CD4-positive, alpha-beta T cell treated with Interleukin-1 beta for 1 hour (primary cell): ENCODE measurements at regions not wholly inside any gene's neighbourhood (a gene's known extent, or its start where the extent isn't known, plus 50 kb on each side); places are given as distances from the start of the nearest gene placed in this dataset.

Experiments used
- DNase-seq, 2 donors: peaks; one replicate each; pipeline ENCODE4 v3.0.0-alpha.2; 2020 to 2022

- DNase-seq, result no peak
Measured at GRCh38 chr2:81551040-81551634, 1246.6 kb upstream of the LRRTM1 start.

- no peak for DNase-seq
Measured at GRCh38 chr2:81550277-81550676, 1245.7 kb upstream of the LRRTM1 start.

- no peak for DNase-seq
Measured at GRCh38 chr2:81549646-81550045, 1245.1 kb upstream of the LRRTM1 start.

DNA sequence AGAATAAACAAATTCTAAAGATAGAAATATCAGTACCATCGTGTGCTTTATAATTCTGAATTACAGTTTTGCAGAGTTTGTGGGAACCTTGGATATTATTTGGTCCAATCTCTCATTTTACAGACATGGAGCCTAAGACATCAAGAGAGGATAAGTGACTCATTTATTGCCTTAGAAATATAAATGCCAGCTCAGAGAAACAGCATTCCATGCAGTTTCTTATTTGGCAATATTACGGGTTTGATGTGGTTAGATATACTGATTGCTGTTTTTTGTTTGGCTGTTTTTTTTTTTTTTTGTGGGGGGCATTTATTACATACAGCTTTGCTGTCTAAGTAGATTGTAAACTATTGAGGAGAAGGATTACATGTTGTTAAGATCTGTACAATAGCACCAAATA, 1241.1 kb upstream of the LRRTM1 start:
- no peak for DNase-seq

- no peak for DNase-seq
Measured at GRCh38 chr2:81542119-81542518, 1237.6 kb upstream of the LRRTM1 start.

DNA sequence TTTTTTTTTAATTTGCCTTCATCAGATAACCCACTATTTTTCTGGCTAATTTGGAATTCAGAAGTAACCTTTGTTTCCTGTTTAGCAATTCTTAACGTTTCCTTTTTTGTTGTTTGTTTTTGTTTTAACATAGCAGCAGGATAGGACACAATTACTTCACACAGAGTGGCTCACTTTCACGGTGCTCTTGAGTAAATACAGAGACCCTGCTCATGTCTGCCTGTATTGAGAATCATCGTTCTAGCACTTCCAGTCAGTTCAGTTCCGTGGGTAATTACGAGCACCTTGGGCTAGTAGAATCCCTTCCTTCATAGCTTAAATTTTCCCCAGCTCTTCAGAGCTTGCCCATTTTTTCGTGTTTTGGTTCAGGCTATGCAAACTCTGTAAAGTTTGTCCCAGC, 1225.4 kb upstream of the LRRTM1 start:
- DNase-seq, result no peak

GRCh38 chr2:81528852-81529480, 1224.4 kb upstream of the LRRTM1 start:
- DNase-seq, result no peak

- DNase-seq, result no peak
Measured at GRCh38 chr2:81523344-81523743, 1218.8 kb upstream of the LRRTM1 start.

DNA sequence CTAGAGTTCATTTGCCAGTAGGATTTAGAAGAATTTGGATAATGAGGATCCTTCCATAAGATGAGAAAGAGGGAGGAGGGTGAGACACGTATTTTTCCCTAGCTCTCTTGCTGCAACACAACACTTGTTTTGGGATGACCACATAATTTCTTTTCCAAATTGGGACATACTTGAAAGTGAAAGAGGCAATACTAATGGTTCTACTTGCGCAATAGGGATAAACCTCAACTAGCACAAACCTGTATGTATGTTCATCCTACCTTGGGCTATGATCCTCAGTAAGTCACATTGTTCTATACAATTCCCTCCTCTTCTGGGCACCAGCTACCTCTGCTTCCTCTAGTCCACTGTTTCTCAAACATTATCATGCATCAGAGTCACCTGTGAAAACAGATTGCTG, 1208.8 kb upstream of the LRRTM1 start:
- DNase-seq, result no peak

DNA sequence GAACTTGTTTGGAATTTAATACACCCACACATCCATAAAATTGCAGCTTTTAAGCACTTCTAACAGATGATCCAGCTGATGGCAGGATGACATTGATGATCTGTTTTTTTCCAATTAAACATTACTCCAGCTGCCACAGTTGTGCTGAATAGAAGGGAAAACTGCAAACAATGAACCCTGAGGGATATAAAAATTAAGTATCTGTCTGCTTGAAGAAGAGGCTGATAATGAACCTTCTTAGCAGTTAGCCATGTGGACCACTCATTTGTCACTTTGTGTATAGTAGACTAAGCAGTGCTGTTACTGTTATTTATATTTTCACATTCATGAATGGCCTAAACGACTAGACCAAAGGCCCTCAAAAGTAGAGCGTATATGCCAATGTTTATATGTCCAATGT, 1201.0 kb upstream of the LRRTM1 start:
- no peak for DNase-seq

- no peak for DNase-seq
Measured at GRCh38 chr2:81495556-81495955, 1191.0 kb upstream of the LRRTM1 start.

DNA sequence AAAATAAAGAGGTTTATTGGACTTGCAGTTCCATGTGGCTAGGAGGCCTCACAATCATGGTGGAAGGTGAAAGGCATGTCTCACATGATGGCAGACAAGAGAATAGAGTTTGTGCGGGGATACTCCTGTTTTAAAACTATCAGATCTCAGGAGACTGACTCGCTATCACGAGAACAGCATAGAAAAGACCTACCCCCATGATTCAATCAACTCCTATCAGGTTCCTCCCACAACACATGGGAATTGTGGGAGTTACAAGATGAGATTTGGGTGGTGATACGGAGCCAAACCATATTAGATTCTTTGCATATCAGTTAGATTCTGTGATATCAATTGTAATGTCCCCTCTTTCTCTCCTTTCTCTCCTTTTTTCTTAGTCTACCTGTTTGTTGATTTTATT, 1178.7 kb upstream of the LRRTM1 start:
- no peak for DNase-seq

GRCh38 chr2:81481994-81482368, 1177.4 kb upstream of the LRRTM1 start:
- DNase-seq, result no peak

GRCh38 chr2:81481242-81481993, 1176.9 kb upstream of the LRRTM1 start:
- DNase-seq, result no peak

DNA sequence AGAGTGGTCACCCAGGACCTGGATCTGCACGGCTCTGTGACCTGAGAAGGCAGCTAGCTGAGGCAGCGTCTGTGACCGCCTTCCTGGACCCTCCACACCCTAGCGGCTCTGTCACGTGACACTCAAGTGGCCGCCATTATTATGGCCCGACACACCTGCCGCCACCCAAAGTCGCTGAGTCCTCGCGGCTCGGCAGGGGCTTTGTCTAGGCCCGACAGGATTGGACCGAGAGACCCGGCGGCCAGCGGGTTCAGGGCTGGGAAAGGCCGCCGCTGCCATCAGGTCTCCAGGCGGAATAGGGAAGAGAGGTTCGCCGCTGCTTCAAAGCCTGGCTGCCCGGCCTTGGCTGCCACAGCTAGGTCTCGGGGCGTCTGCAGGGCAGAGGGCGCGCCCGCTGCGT, 1162.5 kb upstream of the LRRTM1 start:
- DNase-seq, result no peak

DNA sequence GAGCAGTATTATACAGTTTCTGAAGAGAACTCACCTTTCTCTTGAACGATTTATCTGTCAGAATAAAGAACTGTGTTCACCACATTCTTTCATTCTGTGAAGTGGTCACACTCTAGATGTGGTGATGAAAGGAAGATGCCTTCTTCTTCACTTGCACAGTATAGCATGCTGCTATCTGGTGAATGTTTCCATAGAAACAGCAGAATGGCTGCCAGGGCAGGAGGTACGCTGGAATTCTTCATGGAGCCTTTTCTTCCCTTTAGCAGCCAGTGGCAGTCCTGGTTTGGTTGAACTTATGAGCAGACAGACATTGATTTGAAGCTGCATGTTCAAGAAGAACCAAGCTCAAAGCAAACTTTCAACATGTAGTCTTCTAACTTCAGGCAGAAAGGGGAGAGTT, 1157.9 kb upstream of the LRRTM1 start:
- no peak for DNase-seq

DNA sequence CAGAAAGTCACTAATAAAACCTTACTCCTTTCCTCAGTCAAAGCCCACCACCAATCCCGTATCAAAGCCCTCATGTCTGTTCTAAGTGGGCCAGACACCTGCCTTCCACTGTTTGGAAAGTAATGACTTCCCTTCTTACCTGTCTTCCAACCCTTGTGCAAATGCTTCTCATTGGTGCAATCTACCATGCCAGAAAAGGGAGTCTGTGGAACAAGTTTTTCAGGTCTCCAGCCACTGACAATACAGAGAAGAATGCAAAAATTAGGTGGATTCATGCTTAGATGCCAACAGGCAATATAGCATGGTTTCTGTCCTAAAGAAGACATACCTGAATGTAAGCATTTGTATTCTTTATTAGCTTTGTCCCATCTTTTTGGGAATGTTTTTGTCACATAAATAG, 1140.6 kb upstream of the LRRTM1 start:
- no peak for DNase-seq

GRCh38 chr2:81437456-81438000, 1133.0 kb upstream of the LRRTM1 start:
- no peak for DNase-seq

DNA sequence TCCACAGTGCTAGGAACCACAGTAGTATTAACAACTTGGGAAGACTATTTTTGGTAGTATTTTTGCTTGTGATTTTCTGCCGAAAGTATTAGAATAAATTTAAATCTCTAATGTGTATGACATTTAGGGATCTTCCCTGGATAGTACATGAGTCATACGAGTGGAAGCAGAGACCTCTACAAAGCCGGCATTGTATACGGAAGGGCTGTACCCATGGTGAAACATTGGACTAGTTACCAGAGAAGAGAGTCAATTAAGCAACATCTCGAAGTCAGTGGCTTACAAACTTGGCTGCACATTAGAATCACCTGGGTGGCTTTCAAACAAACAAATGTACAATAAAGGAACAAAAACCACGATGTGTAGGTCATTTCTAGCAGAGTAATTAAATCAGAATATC, 1131.7 kb upstream of the LRRTM1 start:
- no peak for DNase-seq

DNA sequence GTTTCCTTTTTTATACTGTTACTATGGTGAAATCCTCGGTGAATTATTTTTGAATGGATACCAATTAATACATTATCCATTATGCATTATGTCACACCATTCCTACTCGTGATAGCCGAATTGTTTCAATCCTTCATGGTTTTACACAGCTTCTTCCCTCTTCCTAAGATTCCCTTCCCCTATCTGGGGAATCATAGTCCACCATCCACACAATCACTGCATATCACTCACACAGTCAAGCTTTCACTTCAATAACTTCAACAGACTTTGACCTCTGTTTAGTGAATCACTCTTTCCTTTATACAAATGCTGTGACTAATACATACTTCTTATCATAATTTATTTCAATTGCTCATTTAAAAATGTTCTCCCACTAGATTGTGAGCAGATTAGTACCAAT, 1108.1 kb upstream of the LRRTM1 start:
- no peak for DNase-seq

GRCh38 chr2:81403508-81403907, 1099.0 kb upstream of the LRRTM1 start:
- no peak for DNase-seq

DNA sequence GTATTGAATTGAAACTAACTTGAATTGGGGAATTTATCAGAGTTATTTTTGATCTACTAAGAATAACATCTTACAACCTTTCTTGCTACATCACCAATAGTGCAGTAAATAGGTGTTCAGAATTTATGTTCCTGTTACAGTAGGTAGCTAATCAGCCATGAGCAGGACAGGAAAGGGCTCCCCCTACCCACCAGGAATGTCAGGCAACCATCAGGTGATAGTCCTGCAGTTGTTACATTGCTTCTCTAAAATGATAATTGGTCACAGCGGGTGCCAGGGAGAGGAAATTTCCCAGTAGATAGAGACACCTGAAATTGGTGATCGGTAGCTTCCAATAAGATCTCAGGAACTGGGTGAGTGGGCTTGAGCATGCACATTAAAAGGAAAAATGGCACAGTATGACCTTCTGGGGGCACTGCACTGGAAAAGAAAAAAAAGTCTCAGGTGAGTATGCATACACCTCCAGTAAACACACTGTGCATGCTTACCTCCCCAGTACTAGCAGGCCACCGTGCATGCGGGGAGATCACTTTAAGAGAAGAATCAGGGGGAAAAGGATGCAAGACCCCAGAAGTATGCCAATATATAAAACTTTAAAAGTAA, 1092.0 kb upstream of the LRRTM1 start:
- DNase-seq, result no peak

GRCh38 chr2:81395746-81396145, 1091.2 kb upstream of the LRRTM1 start:
- DNase-seq, result no peak

DNA sequence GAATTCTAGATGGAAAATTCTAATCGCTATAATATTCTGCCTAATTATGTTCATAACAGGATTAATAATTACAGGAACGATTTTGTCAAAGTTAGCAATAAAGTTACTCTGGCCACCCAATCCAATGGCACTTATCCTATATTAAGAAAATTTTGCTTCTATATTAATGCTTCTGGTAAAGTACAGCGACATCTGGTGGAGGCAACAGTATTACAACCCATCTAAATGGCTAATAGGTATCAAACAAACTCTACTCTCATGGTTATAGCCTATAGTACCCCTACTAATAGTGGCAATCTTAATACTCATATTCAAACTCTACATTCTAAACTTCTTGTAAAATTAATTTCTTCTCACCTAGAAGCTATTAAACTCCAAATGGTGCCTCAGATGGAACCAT, 1084.7 kb upstream of the LRRTM1 start:
- DNase-seq, result no peak
